Body of pancreas (tissue), 4 donors: ENCODE measurements at regions not wholly inside any gene's neighbourhood (a gene's known extent, or its start where the extent isn't known, plus 50 kb on each side); places are given as distances from the start of the nearest gene placed in this dataset.

Experiments
- POLR2A ChIP-seq, 3 donors: fragments of 450-650 bp; IDR thresholded peaks; one replicate each; pipeline ENCODE4 v1.6.1; 2016; ENCODE audit warnings: antibody characterized with exemption in 3 of 3, mild to moderate bottlenecking in 2 of 3
- TF ChIP-seq, protein P1 (sequence below), 7 experiments: fragments of 450-650 bp in 4 of 7; fragments of 200-600 bp in 3 of 7; sonication (generic) in 3 of 7; IDR thresholded peaks; one replicate each; pipeline ENCODE4 v1.5.1; 2016 to 2019; ENCODE audit warnings: antibody characterized with exemption in 7 of 7

DNA sequence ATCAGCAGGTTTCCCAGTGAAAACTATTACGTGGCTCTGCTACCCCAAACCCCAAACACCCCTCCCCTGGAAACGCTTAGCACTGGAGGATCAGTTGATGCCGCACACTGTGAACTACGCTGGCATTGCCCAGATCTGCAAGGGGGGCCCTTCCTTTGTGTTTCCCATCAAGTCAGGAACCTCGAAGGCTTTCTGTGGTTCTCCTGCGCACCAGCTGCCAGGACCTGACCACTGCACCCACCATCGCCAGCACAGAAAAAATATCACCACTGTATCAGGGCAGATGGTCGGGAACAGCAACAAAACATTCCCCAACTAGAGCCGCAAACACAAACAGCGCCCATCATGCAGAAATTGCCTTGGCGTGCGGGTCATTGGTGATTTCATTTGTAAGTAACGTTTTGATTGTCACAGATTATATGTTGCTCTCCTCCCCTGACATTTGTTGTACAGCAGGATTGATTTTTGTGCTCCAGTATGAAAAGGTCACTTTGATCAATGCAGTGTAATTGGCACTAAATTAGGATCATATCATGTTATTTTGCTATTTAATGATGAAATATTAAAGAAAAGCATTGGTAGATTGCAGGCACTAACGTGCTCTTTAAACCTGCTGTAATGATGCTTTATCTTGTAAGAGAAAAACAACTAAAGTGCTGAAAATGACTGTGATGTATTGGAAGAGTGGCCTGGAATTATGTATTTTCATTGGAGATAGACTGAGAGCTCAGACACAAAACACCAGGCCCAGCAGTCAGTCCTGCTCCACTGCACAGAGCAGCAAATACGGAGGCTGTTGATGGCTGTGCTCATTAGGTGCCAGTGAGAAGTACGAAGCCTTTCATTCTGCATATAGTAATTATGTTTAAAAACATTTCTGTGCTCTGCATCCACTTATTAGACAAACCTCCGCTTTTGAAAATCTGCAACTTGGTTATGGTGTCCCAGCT lies 833.2 kb upstream of the SALL3 start:
- TF ChIP-seq, protein P1, sequence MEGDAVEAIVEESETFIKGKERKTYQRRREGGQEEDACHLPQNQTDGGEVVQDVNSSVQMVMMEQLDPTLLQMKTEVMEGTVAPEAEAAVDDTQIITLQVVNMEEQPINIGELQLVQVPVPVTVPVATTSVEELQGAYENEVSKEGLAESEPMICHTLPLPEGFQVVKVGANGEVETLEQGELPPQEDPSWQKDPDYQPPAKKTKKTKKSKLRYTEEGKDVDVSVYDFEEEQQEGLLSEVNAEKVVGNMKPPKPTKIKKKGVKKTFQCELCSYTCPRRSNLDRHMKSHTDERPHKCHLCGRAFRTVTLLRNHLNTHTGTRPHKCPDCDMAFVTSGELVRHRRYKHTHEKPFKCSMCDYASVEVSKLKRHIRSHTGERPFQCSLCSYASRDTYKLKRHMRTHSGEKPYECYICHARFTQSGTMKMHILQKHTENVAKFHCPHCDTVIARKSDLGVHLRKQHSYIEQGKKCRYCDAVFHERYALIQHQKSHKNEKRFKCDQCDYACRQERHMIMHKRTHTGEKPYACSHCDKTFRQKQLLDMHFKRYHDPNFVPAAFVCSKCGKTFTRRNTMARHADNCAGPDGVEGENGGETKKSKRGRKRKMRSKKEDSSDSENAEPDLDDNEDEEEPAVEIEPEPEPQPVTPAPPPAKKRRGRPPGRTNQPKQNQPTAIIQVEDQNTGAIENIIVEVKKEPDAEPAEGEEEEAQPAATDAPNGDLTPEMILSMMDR (IDR thresholded peaks at IDR 0.05) = no peak
- no peak for TF ChIP-seq POLR2A (IDR thresholded peaks at IDR 0.05)
